Thoracic aorta (tissue), 2 donors: ENCODE measurements at regions not wholly inside any gene's neighbourhood (a gene's known extent, or its start where the extent isn't known, plus 50 kb on each side); places are given as distances from the start of the nearest gene placed in this dataset.

Experiments used
- ATAC-seq: fragments of 150-250 bp; one replicate; pipeline ENCODE4 v1.8.0; 2017; ENCODE audit warnings: low read depth; ENCODE audit not compliant: insufficient number of reproducible peaks, low FRiP score
- DNase-seq: peaks from one replicate; pipeline ENCODE4 v3.0.0-alpha.2; 2020; ENCODE audit warnings: low spot score
- H3K27ac ChIP-seq, 2 donors: fragments of 200-600 bp; sonication (generic); 1 replicate in 1 of 2; 2 replicates in 1 of 2; pipeline ENCODE4 v1.5.1; 2016; ENCODE audit warnings: mild to moderate bottlenecking in 2 of 2, moderate library complexity in 2 of 2
- H3K27me3 ChIP-seq: fragments of 200-600 bp; sonication (generic); replicated peaks from 2 replicates; pipeline ENCODE4 v1.6.0; 2016; ENCODE audit warnings: mild to moderate bottlenecking; ENCODE audit not compliant: insufficient read depth
- H3K36me3 ChIP-seq: fragments of 200-600 bp; sonication (generic); one replicate; pipeline ENCODE4 v1.5.1; 2016
- H3K4me1 ChIP-seq, 2 donors: fragments of 200-600 bp; sonication (generic); 1 replicate in 1 of 2; 2 replicates in 1 of 2; pipeline versions ENCODE4 v1.5.1 to v1.6.0; 2016; ENCODE audit warnings: low read depth in 2 of 2, mild to moderate bottlenecking in 1 of 2; ENCODE audit not compliant: control insufficient read depth in 1 of 2
- H3K4me3 ChIP-seq: fragments of 200-600 bp; sonication (generic); 2 replicates; pipeline ENCODE4 v1.5.1; 2016; ENCODE audit warnings: mild to moderate bottlenecking
- H3K9me3 ChIP-seq: fragments of 200-600 bp; sonication (generic); 2 replicates; pipeline ENCODE4 v1.5.1; 2016
- CTCF ChIP-seq: fragments of 200-600 bp; sonication (generic); IDR thresholded peaks from one replicate; pipeline ENCODE4 v1.5.1; 2019; ENCODE audit warnings: antibody characterized with exemption

GRCh38 chr2:136360790-136361189 lies 242.8 kb upstream of the CXCR4 start:
- Histone ChIP-seq H3K36me3 (no peaks in the 10 kb centered on the region), H3K27me3 (no peaks in the 10 kb centered on the region), H3K9me3 (no peaks in the 10 kb centered on the region), H3K27ac (no peak overlapping the region), H3K4me3 (no peak overlapping the region), H3K4me1 (peaks cover 0 to 5% of the 10 kb centered on the region in 2 donors)
- DNase-seq (no peak), ATAC-seq (no peak)
- no peak for TF ChIP-seq CTCF

GRCh38 chr2:136359121-136359965 lies 241.4 kb upstream of the CXCR4 start:
- H3K36me3 ChIP-seq = no peaks in the 10 kb centered on the region
- peaks cover 0 to 5% of the 10 kb centered on the region in 2 donors for H3K4me1 ChIP-seq
- no peak for TF ChIP-seq CTCF
- no peak for ATAC-seq
- H3K27me3 ChIP-seq = no peaks in the 10 kb centered on the region
- H3K27ac ChIP-seq = no peak overlapping the region
- no peaks in the 10 kb centered on the region for H3K9me3 ChIP-seq
- DNase-seq = no peak
- no peak overlapping the region for H3K4me3 ChIP-seq

- ATAC-seq = no peak
These were observed 240.6 kb upstream of the CXCR4 start for GRCh38 chr2:136358576-136358975.

GRCh38 chr2:136357007-136357380 lies 239.0 kb upstream of the CXCR4 start:
- TF ChIP-seq CTCF = no peak
- DNase-seq (no peak), ATAC-seq (no peak)
- no peaks in the 10 kb centered on the region for H3K27me3 ChIP-seq
- no peaks in the 10 kb centered on the region for H3K36me3 ChIP-seq
- no peak overlapping the region for H3K4me3 ChIP-seq
- H3K4me1 ChIP-seq = no peaks in the 10 kb centered on the region
- no peak overlapping the region for H3K27ac ChIP-seq
- H3K9me3 ChIP-seq = no peaks in the 10 kb centered on the region

More at GRCh38 chr2:136358576-136358975, 240.6 kb upstream of the CXCR4 start:
- H3K9me3 ChIP-seq = no peaks in the 10 kb centered on the region
- no peak overlapping the region for H3K27ac ChIP-seq
- no peak for TF ChIP-seq CTCF
- H3K36me3 ChIP-seq = no peaks in the 10 kb centered on the region
- H3K27me3 ChIP-seq = no peaks in the 10 kb centered on the region
- H3K4me1 ChIP-seq = no peaks in the 10 kb centered on the region
- no peak overlapping the region for H3K4me3 ChIP-seq
- no peak for DNase-seq

- Histone ChIP-seq H3K27ac (no peak overlapping the region), H3K4me1 (no peaks in the 10 kb centered on the region), H3K36me3 (no peaks in the 10 kb centered on the region), H3K9me3 (no peaks in the 10 kb centered on the region), H3K4me3 (no peak overlapping the region), H3K27me3 (no peaks in the 10 kb centered on the region)
- no peak for TF ChIP-seq CTCF
- ATAC-seq (no peak), DNase-seq (no peak)
These were observed 238.4 kb upstream of the CXCR4 start for GRCh38 chr2:136356125-136357006.
